OCI-LY7 (cell line): ENCODE measurements at regions not wholly inside any gene's neighbourhood (a gene's known extent, or its start where the extent isn't known, plus 50 kb on each side); places are given as distances from the start of the nearest gene placed in this dataset.

ENCODE experiments used
- EZH2phosphoT487 ChIP-seq: fragments of 200-600 bp; sonication (generic); IDR thresholded peaks from 2 replicates; pipeline ENCODE4 v1.6.1; 2018; ENCODE audit warnings: low read depth, borderline replicate concordance, mild to moderate bottlenecking, mixed run types, antibody characterized with exemption, low read length, moderate library complexity, mixed read lengths
- TF ChIP-seq, protein P1 (sequence below): fragments of 200-600 bp; sonication (generic); conservative IDR thresholded peaks from 2 replicates; pipeline ENCODE4 v1.5.1; 2014; ENCODE audit warnings: mild to moderate bottlenecking, antibody characterized with exemption, low read length, moderate library complexity, mixed read lengths

DNA sequence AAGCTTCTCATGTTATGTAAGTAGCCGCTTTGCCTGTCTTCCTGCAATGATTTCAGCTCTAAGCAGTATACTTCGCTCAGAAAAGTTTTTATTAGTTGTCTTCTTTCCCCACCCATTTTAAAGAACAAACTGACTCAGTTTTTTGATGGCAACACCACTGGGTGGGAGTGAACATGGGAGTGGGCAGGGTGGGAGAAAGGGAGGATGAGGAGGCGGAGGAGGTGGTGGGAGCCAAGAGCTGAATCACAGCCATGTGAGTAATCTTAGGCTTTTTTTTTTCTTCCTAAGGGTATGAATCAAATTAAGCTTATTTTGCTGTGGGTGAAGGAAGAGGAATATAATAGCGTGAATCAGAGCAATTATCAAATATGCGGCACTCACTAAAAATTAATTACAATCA, 574.3 kb upstream of the DIPK2B start:
- TF ChIP-seq, protein P1, sequence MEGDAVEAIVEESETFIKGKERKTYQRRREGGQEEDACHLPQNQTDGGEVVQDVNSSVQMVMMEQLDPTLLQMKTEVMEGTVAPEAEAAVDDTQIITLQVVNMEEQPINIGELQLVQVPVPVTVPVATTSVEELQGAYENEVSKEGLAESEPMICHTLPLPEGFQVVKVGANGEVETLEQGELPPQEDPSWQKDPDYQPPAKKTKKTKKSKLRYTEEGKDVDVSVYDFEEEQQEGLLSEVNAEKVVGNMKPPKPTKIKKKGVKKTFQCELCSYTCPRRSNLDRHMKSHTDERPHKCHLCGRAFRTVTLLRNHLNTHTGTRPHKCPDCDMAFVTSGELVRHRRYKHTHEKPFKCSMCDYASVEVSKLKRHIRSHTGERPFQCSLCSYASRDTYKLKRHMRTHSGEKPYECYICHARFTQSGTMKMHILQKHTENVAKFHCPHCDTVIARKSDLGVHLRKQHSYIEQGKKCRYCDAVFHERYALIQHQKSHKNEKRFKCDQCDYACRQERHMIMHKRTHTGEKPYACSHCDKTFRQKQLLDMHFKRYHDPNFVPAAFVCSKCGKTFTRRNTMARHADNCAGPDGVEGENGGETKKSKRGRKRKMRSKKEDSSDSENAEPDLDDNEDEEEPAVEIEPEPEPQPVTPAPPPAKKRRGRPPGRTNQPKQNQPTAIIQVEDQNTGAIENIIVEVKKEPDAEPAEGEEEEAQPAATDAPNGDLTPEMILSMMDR = no peak
- no peak for TF ChIP-seq EZH2phosphoT487
